Fibroblast of skin of right quadriceps (primary cell): ENCODE measurements at regions not wholly inside any gene's neighbourhood (a gene's known extent, or its start where the extent isn't known, plus 50 kb on each side); places are given as distances from the start of the nearest gene placed in this dataset.
"Not testable (repeated sequence)": the region's sequence is repeated elsewhere in the genome, so short reads cannot be mapped to it uniquely, and the experiment has no call there.

ENCODE experiments used
- DNase-seq: peaks from one replicate; pipeline ENCODE4 v3.0.0-alpha.2; 2013

- DNase-seq: no peak
Observed at GRCh38 chr10:23493711-23494110, 54.8 kb downstream of the OTUD1 start.

- no peak for DNase-seq
Observed at GRCh38 chr10:23496727-23497126, 57.9 kb downstream of the OTUD1 start.

- DNase-seq: no peak
Observed at GRCh38 chr10:23499372-23500132, 60.7 kb downstream of the OTUD1 start.

GRCh38 chr10:23505797-23506465 is 67.1 kb downstream of the OTUD1 start:
- no peak for DNase-seq

GRCh38 chr10:23512355-23513058 is 73.6 kb downstream of the OTUD1 start:
- peak; percentile 27 for DNase-seq

- DNase-seq: not testable (repeated sequence)
Observed at GRCh38 chr10:23513621-23514020, 74.7 kb downstream of the OTUD1 start.

GRCh38 chr10:23514321-23514720 is 75.4 kb downstream of the OTUD1 start:
- no peak for DNase-seq

- no peak for DNase-seq
Observed at GRCh38 chr10:23516530-23516929, 77.7 kb downstream of the OTUD1 start.

GRCh38 chr10:23517155-23517554 is 78.3 kb downstream of the OTUD1 start:
- DNase-seq: no peak

- DNase-seq: no peak
Observed at GRCh38 chr10:23521735-23522134, 82.9 kb downstream of the OTUD1 start.

GRCh38 chr10:23522345-23522744 is 83.5 kb downstream of the OTUD1 start:
- no peak for DNase-seq

GRCh38 chr10:23523251-23523650 is 84.4 kb downstream of the OTUD1 start:
- no peak for DNase-seq

GRCh38 chr10:23525406-23525805 is 86.5 kb downstream of the OTUD1 start:
- DNase-seq: no peak

GRCh38 chr10:23528419-23528818 is 89.5 kb downstream of the OTUD1 start:
- DNase-seq: no peak

GRCh38 chr10:23529625-23530024 is 90.8 kb downstream of the OTUD1 start:
- DNase-seq: no peak

GRCh38 chr10:23530079-23530478 is 91.2 kb downstream of the OTUD1 start:
- DNase-seq: no peak

GRCh38 chr10:23533212-23533611 is 94.3 kb downstream of the OTUD1 start:
- no peak for DNase-seq

- no peak for DNase-seq
Observed at GRCh38 chr10:23534326-23534725, 95.5 kb downstream of the OTUD1 start.

- no peak for DNase-seq
Observed at GRCh38 chr10:23534761-23535160, 95.9 kb downstream of the OTUD1 start.

- DNase-seq: no peak
Observed at GRCh38 chr10:23535381-23535780, 96.5 kb downstream of the OTUD1 start.

GRCh38 chr10:23538968-23539367 is 100.1 kb downstream of the OTUD1 start:
- DNase-seq: no peak

- DNase-seq: no peak
Observed at GRCh38 chr10:23540401-23541030, 101.6 kb downstream of the OTUD1 start.

- DNase-seq: no peak
Observed at GRCh38 chr10:23543691-23544380, 105.0 kb downstream of the OTUD1 start.
